ENCODE measurements at regions not wholly inside any gene's neighbourhood (a gene's known extent, or its start where the extent isn't known, plus 50 kb on each side); places are given as distances from the start of the nearest gene placed in this dataset.

DNA sequence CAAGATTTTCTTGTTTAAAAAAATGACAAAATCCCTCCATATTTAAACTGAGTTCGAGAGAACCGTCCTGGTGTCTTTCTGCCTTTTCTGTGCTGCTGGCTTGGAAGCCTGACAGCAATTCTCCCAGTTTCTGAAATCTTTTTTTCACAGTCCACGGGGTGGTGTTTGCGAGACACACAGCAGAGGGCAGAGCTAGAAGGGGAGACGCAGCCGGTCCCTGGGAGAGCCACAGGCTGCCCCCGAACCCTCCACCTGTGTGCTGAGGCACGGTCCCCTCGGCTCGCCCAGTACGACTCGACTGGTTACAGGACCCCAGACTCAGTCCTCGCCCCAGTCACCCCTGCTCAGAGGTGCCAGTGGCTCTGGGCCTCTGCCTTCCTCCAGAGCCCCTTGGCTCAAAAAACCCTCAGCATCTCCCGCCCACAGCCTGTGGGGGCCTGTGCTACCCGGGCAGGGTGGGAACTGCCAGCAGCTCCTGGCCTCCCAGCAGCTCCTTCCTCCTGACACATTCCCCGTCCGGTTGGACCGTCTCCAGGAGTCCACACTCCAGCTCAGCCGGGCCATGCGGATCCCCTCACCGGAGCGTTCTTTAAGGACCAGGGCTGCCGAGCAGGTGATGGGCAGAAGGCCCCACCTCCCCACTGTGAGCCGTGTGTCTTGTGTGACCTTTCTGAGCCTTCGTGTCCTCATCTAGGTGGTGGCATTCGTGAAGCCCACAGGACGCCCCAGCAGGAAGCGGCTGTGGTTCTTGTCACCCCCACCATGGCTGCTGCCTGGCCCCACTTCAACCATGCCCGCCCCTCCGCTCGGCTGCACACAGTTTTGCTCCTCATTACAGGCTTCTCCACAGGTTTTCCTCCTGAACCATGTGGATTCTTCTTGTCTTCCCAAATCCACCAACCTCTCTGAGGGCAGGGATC lies 52.3 kb upstream of the EN2 start:
- DNase-seq (ENCODE audit: low spot score in 2 of 2): no peak
- no peaks in the 10 kb centered on the region for H3K9me3 ChIP-seq
- TF ChIP-seq POLR2AphosphoS5 (IDR thresholded peaks at IDR 0.05) (no peak), EP300 (IDR thresholded peaks at IDR 0.05) (no peak), POLR2A (IDR thresholded peaks at IDR 0.05) (no peak)
- TF ChIP-seq, protein P1, sequence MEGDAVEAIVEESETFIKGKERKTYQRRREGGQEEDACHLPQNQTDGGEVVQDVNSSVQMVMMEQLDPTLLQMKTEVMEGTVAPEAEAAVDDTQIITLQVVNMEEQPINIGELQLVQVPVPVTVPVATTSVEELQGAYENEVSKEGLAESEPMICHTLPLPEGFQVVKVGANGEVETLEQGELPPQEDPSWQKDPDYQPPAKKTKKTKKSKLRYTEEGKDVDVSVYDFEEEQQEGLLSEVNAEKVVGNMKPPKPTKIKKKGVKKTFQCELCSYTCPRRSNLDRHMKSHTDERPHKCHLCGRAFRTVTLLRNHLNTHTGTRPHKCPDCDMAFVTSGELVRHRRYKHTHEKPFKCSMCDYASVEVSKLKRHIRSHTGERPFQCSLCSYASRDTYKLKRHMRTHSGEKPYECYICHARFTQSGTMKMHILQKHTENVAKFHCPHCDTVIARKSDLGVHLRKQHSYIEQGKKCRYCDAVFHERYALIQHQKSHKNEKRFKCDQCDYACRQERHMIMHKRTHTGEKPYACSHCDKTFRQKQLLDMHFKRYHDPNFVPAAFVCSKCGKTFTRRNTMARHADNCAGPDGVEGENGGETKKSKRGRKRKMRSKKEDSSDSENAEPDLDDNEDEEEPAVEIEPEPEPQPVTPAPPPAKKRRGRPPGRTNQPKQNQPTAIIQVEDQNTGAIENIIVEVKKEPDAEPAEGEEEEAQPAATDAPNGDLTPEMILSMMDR (IDR thresholded peaks at IDR 0.05): no peak
- WGBS: 42% methylated on average over 17 of the region's 31 CpGs
- H3K36me3 ChIP-seq: no peaks in the 10 kb centered on the region
- H3K27ac ChIP-seq: no peak overlapping the region
- no peak overlapping the region for H3K4me3 ChIP-seq
- no peaks in the 10 kb centered on the region for H3K4me1 ChIP-seq
- H3K27me3 ChIP-seq: peaks cover 82% of the 10 kb centered on the region

DNA sequence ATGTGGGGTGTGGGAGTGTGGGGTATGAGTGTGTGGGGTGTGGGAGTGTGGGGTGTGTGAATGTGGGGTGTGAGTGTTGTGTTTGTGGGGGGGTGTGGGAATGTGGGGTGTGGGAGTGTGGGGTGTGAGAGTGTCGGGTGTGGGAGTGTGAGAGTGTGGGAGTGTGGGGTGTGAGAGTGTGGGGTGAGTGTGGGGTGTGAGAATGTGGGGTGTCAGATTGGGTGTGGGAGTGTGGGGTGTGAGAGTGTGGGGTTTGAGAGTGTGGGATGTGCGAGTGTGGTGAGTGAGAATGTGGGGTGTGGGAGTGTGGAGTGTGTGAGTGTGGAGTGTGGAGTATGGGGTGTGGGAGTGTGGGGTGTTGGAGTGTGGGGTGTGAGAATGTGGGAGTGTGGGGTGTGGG lies 50.1 kb upstream of the EN2 start:
- WGBS: 95% methylated on average over 2 of the region's 2 CpGs
- H3K4me1 ChIP-seq: no peaks in the 10 kb centered on the region
- no peak for DNase-seq (ENCODE audit: low spot score in 2 of 2)
- TF ChIP-seq EP300 (IDR thresholded peaks at IDR 0.05): no peak
- TF ChIP-seq, protein P1 (IDR thresholded peaks at IDR 0.05): no peak
- TF ChIP-seq POLR2AphosphoS5 (IDR thresholded peaks at IDR 0.05): no peak
- TF ChIP-seq POLR2A (IDR thresholded peaks at IDR 0.05): no peak
- H3K9me3 ChIP-seq: no peaks in the 10 kb centered on the region
- H3K36me3 ChIP-seq: no peaks in the 10 kb centered on the region
- peaks cover 80% of the 10 kb centered on the region for H3K27me3 ChIP-seq
- H3K27ac ChIP-seq: no peak overlapping the region
- no peak overlapping the region for H3K4me3 ChIP-seq

Data from suprapubic skin (tissue), 4 donors.